Fibroblast of skin of right quadriceps (primary cell): ENCODE measurements at regions not wholly inside any gene's neighbourhood (a gene's known extent, or its start where the extent isn't known, plus 50 kb on each side); places are given as distances from the start of the nearest gene placed in this dataset.
A peak's percentile ranks its signal among the peaks of the same experiment; 100 is the strongest.

ENCODE experiments used
- DNase-seq: peaks from one replicate; pipeline ENCODE4 v3.0.0-alpha.2; 2013

- DNase-seq = no peak
These were observed 284.5 kb downstream of the SS18 start for GRCh38 chr18:25805939-25806338.

- DNase-seq = peak; percentile 98
These were observed 285.1 kb downstream of the SS18 start for GRCh38 chr18:25805323-25805722.

GRCh38 chr18:25799231-25799630, 291.2 kb downstream of the SS18 start:
- DNase-seq = peak; percentile 74

- DNase-seq = no peak
These were observed 292.4 kb downstream of the SS18 start for GRCh38 chr18:25798046-25798445.

- DNase-seq = no peak
These were observed 295.2 kb downstream of the SS18 start for GRCh38 chr18:25795213-25795612.

GRCh38 chr18:25787276-25787675, 303.1 kb downstream of the SS18 start:
- no peak for DNase-seq

- DNase-seq = peak; percentile 95
These were observed 303.7 kb downstream of the SS18 start for GRCh38 chr18:25786758-25787157.

GRCh38 chr18:25780105-25780504, 310.3 kb downstream of the SS18 start:
- no peak for DNase-seq

- no peak for DNase-seq
These were observed 318.6 kb downstream of the SS18 start for GRCh38 chr18:25771796-25772195.

- DNase-seq = no peak
These were observed 325.6 kb downstream of the SS18 start for GRCh38 chr18:25764777-25765176.

GRCh38 chr18:25759111-25759510, 331.3 kb downstream of the SS18 start:
- DNase-seq = peak; percentile 65

- no peak for DNase-seq
These were observed 346.7 kb downstream of the SS18 start for GRCh38 chr18:25743646-25744151.

GRCh38 chr18:25739376-25739775, 351.0 kb downstream of the SS18 start:
- no peak for DNase-seq

- DNase-seq = peak; percentile 98
These were observed 352.6 kb downstream of the SS18 start for GRCh38 chr18:25737710-25738311.

- peak; percentile 63 for DNase-seq
These were observed 353.9 kb downstream of the SS18 start for GRCh38 chr18:25736516-25736915.

GRCh38 chr18:25735459-25735858, 355.0 kb downstream of the SS18 start:
- DNase-seq = no peak

- DNase-seq = no peak
These were observed 356.1 kb downstream of the SS18 start for GRCh38 chr18:25734336-25734735.

- DNase-seq = no peak
These were observed 357.6 kb downstream of the SS18 start for GRCh38 chr18:25732862-25733261.

GRCh38 chr18:25729072-25729471, 361.3 kb downstream of the SS18 start:
- peak; percentile 26 for DNase-seq

- DNase-seq = no peak
These were observed 363.0 kb downstream of the SS18 start for GRCh38 chr18:25727281-25727985.

- DNase-seq = peak; percentile 82
These were observed 364.1 kb downstream of the SS18 start for GRCh38 chr18:25726298-25726697.

GRCh38 chr18:25725501-25725900, 364.9 kb downstream of the SS18 start:
- DNase-seq = peak; percentile 45

GRCh38 chr18:25724997-25725396, 365.4 kb downstream of the SS18 start:
- no peak for DNase-seq

GRCh38 chr18:25724121-25724520, 366.3 kb downstream of the SS18 start:
- DNase-seq = no peak

- peak; percentile 21 for DNase-seq
These were observed 361.1 kb upstream of the ZNF521 start for GRCh38 chr18:25713103-25713502.
